ENCODE measurements at regions not wholly inside any gene's neighbourhood (a gene's known extent, or its start where the extent isn't known, plus 50 kb on each side); places are given as distances from the start of the nearest gene placed in this dataset.

DNA sequence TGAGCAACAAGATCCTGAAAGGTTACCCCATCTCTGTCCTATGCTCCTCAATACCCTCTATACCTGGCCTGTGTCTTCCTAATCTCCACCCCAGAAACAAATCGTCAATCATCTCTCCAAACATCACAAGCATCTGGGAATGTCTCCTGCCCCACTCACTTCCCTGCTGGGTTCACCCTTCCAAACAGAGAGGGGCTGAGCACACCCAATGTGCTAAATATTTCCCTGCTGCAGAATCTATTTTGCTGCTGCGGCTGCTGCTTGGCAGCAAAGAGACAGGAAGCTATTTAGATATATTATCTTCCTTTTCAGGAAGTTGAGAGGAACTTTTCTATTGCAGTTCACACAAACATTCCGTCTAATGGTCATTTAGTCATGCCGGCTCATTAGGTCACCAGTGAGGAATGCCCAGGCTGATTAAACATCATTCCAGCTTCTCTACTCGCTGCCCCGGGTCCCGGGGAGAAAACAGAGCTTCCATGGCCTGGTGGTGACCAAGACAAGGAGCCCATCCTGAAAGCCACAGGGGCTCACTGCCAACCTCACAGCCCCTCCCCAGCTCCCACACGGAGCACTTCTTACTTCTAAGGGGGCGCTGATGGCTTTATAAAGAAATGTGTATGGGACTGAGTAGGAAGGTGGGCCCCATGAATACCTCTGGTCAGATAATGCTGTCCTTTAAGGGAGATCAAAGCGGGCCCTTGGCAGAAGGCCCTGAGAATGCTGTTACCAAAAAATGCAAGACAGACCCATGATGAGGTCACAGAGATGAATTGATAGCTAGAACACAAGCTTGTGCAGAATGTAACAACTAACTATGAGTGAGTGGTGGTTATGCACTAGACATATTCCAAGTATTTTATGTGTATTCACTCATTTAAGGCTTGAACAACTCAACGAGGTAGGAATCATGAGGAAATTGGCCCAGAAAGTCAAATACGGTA lies 218.3 kb downstream of the SOX9 start:
- ATAC-seq: no peak
- Mint-ChIP-seq H3K4me3 (no peak overlapping the region), H3K27ac (no peak overlapping the region), H3K9me3 (ENCODE audit: low read depth) (no peaks in the 10 kb centered on the region), H3K27me3 (no peaks in the 10 kb centered on the region), H3K4me1 (no peaks in the 10 kb centered on the region), H3K36me3 (no peaks in the 10 kb centered on the region)
- CTCF ChIA-PET: no interaction called here
- DNase-seq: no peak

DNA sequence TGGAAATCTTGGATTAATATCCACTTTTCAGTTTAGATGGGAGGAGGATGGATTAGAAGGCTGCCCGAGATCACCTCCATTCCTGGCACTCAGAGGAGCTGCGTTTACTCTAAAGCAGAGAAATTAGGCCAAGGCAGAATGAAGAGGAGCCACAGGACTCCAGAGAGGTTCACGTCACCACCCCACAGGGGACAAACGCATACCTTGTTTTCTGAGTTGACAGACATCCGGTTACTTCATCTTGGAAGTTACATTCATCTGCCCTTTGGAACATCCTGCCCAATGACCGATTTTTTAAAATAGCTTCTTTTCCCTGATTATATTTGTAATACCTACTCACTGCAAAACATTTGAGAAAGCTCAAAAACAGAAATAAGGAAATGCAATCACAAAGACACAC lies 220.0 kb downstream of the SOX9 start:
- no peak overlapping the region for H3K27ac Mint-ChIP-seq
- H3K9me3 Mint-ChIP-seq (ENCODE audit: low read depth): no peaks in the 10 kb centered on the region
- ATAC-seq (no peak), DNase-seq (no peak)
- no peaks in the 10 kb centered on the region for H3K27me3 Mint-ChIP-seq
- H3K36me3 Mint-ChIP-seq: no peaks in the 10 kb centered on the region
- CTCF ChIA-PET: no interaction called here
- no peak overlapping the region for H3K4me3 Mint-ChIP-seq
- no peaks in the 10 kb centered on the region for H3K4me1 Mint-ChIP-seq

DNA sequence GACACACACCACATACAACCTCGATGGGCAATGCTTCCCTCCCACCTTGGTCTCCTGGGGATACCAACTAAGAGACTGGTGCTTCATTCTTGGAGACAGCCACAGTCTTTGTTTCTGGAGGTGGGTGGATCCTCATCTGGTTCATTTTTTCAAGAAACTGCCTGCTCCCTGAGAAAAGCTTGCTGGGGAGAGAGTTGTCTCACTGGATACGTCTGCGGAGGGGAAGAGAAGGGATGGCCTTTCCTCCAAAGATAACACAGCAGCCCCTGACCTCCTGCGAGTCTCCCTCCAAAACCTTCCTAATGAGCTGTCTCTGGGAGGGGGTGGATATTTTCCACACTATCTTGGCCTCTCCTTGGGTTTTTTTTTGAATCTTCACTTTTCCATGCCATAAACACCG lies 221.2 kb downstream of the SOX9 start:
- Mint-ChIP-seq H3K9me3 (ENCODE audit: low read depth) (no peaks in the 10 kb centered on the region), H3K36me3 (no peaks in the 10 kb centered on the region), H3K4me3 (no peak overlapping the region), H3K4me1 (no peaks in the 10 kb centered on the region), H3K27ac (no peak overlapping the region), H3K27me3 (no peaks in the 10 kb centered on the region)
- CTCF ChIA-PET: no interaction called here
- no peak for ATAC-seq
- no peak for DNase-seq

DNA sequence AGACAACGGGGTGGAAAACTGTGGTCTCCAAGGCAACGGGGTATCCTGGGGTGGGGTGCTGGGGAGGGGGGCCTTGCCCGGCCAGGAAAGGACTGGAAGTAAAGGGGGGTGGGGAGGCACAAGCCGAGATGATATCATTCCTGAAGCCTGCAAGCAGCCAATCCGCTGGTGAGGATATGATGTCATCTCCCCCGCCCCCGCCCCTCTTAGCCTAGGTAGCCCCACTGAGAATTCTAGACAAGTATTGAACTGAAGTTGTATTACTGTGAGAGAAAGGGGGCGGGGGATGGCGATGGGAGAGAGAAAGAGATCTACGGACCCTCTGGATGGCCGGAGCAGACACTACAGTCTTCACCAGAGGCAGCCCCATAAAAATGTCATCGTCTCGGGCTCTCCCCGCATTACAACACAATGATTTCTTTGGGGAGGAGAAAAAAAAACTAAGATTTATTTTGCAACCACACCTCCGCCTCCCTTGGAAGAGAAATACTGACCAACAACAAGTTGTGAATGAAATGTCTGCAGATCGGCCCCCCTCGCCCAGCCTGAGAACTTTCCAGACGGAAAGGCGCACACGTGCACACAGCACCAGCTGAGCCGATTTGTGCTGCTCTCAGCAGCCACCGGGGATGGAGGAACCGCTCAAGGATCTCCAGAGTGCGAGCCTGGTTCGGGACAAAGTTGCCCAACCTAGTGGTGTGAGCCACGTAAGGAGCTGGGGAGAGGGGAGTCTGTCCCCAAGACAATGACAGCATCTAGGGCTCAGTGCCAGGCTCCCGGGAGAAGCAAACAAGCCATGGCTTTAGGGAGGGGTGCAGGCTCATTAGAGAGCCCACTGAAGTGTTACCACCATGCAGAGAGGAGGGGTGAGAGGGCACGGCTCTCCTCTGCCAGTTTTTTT lies 222.1 kb downstream of the SOX9 start:
- Mint-ChIP-seq H3K9me3 (ENCODE audit: low read depth) (no peaks in the 10 kb centered on the region), H3K27ac (no peak overlapping the region), H3K4me3 (no peak overlapping the region), H3K36me3 (no peaks in the 10 kb centered on the region), H3K4me1 (no peaks in the 10 kb centered on the region), H3K27me3 (no peaks in the 10 kb centered on the region)
- no peak for DNase-seq
- CTCF ChIA-PET: no interaction called here
- no peak for ATAC-seq

DNA sequence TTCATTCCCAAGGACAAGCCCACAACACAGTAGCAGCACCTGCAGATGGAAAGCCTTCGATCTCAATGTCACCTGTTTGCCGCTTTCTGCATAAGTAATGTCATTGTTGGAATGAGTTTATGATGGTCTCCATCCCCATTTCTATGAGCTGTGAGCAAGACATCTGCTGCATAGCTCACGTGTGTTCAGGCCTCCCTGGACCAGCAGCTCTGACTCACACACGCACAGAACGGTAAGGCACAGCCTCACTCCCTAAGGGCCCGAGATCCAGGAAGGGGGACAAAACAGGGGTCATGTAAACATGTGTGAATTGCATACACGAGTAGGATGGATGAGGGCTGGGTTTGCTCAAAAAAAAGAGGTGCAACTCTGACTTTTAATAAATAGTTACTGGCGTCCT lies 223.1 kb downstream of the SOX9 start:
- Mint-ChIP-seq H3K4me3 (no peak overlapping the region), H3K36me3 (no peaks in the 10 kb centered on the region), H3K27ac (no peak overlapping the region), H3K9me3 (ENCODE audit: low read depth) (no peaks in the 10 kb centered on the region), H3K27me3 (no peaks in the 10 kb centered on the region), H3K4me1 (no peaks in the 10 kb centered on the region)
- DNase-seq (no peak), ATAC-seq (no peak)
- CTCF ChIA-PET: no interaction called here

DNA sequence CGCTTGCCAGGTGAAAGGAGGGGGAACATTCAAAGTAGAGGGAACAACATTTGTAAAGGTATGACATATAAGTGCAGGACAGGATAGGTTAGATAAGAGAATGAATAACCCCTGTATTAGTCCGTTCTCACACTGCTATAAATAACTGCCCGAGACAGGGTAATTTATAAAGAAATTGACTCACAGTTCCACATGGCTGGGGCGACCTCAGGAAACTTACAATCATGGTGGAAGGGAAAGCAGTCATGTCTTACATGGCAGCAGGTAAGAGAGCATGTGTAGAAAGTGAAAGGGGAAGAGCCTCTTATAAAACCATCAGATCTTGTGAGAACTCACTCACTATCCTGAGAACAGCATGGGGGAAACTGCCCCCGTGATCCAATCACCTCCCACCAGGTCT lies 223.8 kb downstream of the SOX9 start:
- H3K36me3 Mint-ChIP-seq: no peaks in the 10 kb centered on the region
- no peak overlapping the region for H3K4me3 Mint-ChIP-seq
- H3K27me3 Mint-ChIP-seq: no peaks in the 10 kb centered on the region
- DNase-seq (no peak), ATAC-seq (no peak)
- CTCF ChIA-PET: no interaction called here
- no peak overlapping the region for H3K27ac Mint-ChIP-seq
- H3K9me3 Mint-ChIP-seq (ENCODE audit: low read depth): no peaks in the 10 kb centered on the region
- H3K4me1 Mint-ChIP-seq: no peaks in the 10 kb centered on the region

DNA sequence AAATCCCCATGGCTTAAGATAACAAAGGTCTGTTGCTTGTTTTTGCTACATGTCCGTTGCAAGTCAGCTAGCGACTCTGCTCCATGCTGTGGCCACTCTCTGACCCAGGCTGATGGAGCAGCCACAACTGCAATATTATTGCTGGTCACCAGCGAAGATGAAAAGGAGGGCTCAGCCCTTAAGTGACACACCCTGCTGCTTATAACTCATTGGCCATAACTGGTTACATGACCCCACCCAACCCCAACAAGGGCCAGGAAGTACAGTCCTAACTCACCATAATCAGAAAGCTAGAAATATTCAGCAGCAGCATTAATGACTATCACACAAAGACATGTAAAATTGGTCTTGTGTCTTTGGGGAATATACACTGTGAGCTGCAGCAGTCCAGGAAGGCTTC lies 224.3 kb downstream of the SOX9 start:
- H3K4me1 Mint-ChIP-seq: no peaks in the 10 kb centered on the region
- CTCF ChIA-PET: no interaction called here
- no peaks in the 10 kb centered on the region for H3K36me3 Mint-ChIP-seq
- no peak for ATAC-seq
- H3K9me3 Mint-ChIP-seq (ENCODE audit: low read depth): no peaks in the 10 kb centered on the region
- H3K27me3 Mint-ChIP-seq: no peaks in the 10 kb centered on the region
- no peak overlapping the region for H3K27ac Mint-ChIP-seq
- DNase-seq: no peak
- H3K4me3 Mint-ChIP-seq: no peak overlapping the region

DNA sequence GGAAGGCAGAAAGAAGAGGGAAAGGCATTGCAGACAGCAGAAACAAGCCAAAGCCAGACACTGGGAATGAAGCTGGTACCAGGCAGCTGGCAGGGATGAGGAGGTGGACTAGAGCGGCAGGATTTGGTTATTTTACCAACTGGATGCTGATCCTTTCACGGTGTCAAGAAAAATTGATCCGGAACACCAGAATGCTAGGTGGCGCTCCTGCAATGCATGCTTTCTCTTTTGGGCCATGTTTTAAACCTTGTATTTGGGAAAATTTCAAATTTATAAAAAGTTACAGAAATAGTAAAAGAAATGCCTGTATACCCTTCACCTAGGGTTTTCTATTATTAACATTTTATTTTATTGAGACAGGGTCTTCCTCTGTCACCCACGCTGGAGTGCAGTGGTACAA lies 224.7 kb downstream of the SOX9 start:
- Mint-ChIP-seq H3K36me3 (no peaks in the 10 kb centered on the region), H3K4me1 (no peaks in the 10 kb centered on the region), H3K4me3 (no peak overlapping the region), H3K9me3 (ENCODE audit: low read depth) (no peaks in the 10 kb centered on the region), H3K27ac (no peak overlapping the region), H3K27me3 (no peaks in the 10 kb centered on the region)
- DNase-seq (no peak), ATAC-seq (no peak)
- CTCF ChIA-PET: no interaction called here

DNA sequence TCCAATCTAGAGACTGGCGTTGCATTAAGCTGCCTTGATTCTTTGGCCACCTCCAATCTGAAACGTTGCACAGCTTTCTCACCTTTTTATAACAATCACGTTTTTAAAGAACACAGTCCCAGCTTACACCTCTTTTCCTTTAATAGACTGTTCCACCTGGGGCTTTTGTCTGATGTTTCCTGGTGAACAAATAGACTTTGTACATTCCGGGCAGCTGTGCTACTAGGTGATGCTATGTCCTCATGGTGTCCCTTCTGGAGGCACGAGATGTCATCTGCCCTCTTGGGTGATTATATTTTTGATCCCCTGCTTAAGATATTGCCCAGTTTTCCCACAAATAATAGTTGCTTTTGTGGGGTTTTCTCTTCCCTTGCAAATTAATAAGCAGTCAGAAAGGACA lies 225.5 kb downstream of the SOX9 start:
- Mint-ChIP-seq H3K36me3 (no peaks in the 10 kb centered on the region), H3K27ac (no peak overlapping the region), H3K4me1 (no peaks in the 10 kb centered on the region), H3K27me3 (no peaks in the 10 kb centered on the region), H3K9me3 (ENCODE audit: low read depth) (no peaks in the 10 kb centered on the region), H3K4me3 (no peak overlapping the region)
- ATAC-seq (no peak), DNase-seq (no peak)
- CTCF ChIA-PET: no interaction called here

DNA sequence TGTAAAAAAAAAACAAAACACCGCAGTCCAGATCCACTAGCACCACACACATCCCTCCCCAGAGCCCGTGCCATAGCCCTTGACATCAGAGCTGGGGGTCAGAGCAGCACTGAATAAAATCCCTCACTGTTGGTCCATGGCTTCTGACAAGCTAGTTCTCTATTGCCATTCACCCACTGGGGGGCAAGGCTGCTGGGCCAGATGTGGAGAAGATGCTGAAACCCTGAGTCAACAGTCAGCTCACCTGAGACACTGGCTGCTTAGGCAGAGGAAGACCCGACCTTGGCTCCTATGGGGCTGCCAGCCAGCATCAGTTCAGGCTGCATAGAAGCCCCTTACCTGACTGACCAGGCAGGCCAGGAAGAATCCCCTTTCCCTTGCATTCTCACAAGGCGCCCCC lies 228.2 kb downstream of the SOX9 start:
- ATAC-seq (no peak), DNase-seq (no peak)
- Mint-ChIP-seq H3K27ac (no peak overlapping the region), H3K4me1 (no peaks in the 10 kb centered on the region), H3K9me3 (ENCODE audit: low read depth) (no peaks in the 10 kb centered on the region), H3K27me3 (no peaks in the 10 kb centered on the region), H3K36me3 (no peaks in the 10 kb centered on the region), H3K4me3 (no peak overlapping the region)
- CTCF ChIA-PET: no interaction called here

DNA sequence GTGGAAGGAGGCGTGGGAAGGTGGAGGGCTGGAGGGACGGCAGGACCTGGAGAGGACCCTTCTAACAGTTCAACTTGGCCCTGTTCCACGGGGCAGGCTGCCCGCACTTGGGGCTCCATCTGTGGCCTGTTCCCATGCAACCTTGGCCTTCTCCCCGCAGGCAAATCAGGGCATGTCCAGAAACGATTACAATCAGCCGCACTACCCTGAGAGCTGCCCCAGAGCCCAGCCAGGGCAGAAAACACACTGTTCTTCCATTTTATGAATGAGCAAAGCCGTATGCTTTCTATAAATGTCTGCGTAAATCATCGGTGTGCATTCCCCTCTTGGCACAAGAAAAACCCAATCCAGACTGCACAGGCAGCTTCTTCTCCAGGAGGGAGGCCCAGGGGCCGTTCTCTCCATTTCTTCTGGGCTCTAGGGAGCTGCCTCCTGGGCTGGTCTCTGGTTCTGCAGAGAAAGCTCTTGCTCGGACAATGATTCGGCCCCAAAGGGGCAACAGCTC lies 228.7 kb downstream of the SOX9 start:
- no peak for DNase-seq
- H3K4me3 Mint-ChIP-seq: no peak overlapping the region
- CTCF ChIA-PET: no interaction called here
- H3K4me1 Mint-ChIP-seq: no peaks in the 10 kb centered on the region
- H3K27ac Mint-ChIP-seq: no peak overlapping the region
- no peak for ATAC-seq
- H3K27me3 Mint-ChIP-seq: no peaks in the 10 kb centered on the region
- H3K36me3 Mint-ChIP-seq: no peaks in the 10 kb centered on the region
- no peaks in the 10 kb centered on the region for H3K9me3 Mint-ChIP-seq (ENCODE audit: low read depth)

DNA sequence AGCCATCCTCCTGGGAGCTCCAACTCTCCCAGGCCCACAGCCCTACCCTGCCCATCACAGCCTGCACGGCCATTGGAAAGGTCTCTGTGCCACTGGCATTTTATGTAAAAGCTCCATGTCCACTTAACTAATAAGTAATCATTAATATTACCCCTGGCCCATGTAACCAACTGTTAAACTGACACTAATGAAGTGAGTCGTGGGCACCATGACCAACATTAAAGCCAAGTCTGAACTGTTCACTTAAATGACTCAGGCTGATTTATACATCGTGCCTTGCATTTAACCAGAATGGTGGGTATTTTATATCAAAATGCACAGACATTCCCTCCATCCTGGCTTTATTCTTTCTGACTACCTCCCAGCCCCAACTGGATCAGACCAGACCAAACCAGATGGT lies 229.3 kb downstream of the SOX9 start:
- CTCF ChIA-PET: no interaction called here
- Mint-ChIP-seq H3K4me3 (no peak overlapping the region), H3K27ac (no peak overlapping the region), H3K27me3 (no peaks in the 10 kb centered on the region), H3K36me3 (no peaks in the 10 kb centered on the region), H3K9me3 (ENCODE audit: low read depth) (no peaks in the 10 kb centered on the region), H3K4me1 (no peaks in the 10 kb centered on the region)
- DNase-seq: no peak
- ATAC-seq: no peak

DNA sequence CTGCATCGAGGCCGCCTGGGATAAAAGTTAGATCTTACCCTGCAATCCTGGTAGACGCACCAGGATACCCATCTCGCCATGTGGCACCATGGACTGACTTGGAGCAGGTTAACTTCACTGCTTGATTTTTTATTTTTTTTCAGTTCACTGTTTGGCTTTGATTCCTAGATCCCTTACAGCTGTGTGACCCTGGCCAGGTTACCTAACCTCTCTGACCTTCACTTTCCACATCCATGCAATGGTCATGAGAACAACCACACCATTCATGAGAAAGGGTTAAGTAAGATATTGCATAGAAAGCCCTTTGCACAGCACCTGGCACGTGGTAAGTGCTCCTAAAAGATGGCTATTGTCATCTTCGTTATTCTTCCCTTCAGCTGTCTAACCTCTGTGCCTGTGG lies 230.5 kb downstream of the SOX9 start:
- CTCF ChIA-PET: no interaction called here
- ATAC-seq (no peak), DNase-seq (no peak)
- Mint-ChIP-seq H3K36me3 (no peaks in the 10 kb centered on the region), H3K9me3 (ENCODE audit: low read depth) (no peaks in the 10 kb centered on the region), H3K4me3 (no peak overlapping the region), H3K27ac (no peak overlapping the region), H3K4me1 (no peaks in the 10 kb centered on the region), H3K27me3 (no peaks in the 10 kb centered on the region)

DNA sequence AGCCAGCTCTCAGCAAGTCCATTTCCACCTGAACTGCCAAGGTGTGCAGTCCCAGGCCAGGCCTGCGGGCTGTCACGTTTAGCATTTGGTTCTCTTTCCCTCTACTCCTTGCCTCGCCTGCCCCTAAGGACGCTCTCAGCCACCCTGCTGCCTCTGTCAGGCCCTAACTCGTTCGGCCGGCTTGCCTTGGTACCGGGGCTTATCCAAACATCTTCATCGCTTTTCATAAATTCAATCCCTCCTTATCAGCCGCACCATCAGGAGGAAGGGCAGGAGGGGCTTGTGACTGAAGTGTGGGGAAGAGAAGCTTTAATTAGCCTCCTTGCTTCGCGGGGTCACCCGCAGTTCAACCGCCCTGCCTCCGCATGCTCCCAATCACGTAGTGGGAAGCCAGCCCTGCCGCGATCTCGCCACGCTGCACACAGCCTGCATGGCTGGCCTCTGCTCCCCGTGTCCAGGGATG lies 231.1 kb downstream of the SOX9 start:
- CTCF ChIA-PET: no interaction called here
- no peak overlapping the region for H3K4me3 Mint-ChIP-seq
- ATAC-seq (no peak), DNase-seq (no peak)
- H3K27ac Mint-ChIP-seq: no peak overlapping the region
- no peaks in the 10 kb centered on the region for H3K36me3 Mint-ChIP-seq
- H3K4me1 Mint-ChIP-seq: no peaks in the 10 kb centered on the region
- no peaks in the 10 kb centered on the region for H3K27me3 Mint-ChIP-seq
- H3K9me3 Mint-ChIP-seq (ENCODE audit: low read depth): no peaks in the 10 kb centered on the region
